ENCODE measurements at regions not wholly inside any gene's neighbourhood (a gene's known extent, or its start where the extent isn't known, plus 50 kb on each side); places are given as distances from the start of the nearest gene placed in this dataset.

DNA sequence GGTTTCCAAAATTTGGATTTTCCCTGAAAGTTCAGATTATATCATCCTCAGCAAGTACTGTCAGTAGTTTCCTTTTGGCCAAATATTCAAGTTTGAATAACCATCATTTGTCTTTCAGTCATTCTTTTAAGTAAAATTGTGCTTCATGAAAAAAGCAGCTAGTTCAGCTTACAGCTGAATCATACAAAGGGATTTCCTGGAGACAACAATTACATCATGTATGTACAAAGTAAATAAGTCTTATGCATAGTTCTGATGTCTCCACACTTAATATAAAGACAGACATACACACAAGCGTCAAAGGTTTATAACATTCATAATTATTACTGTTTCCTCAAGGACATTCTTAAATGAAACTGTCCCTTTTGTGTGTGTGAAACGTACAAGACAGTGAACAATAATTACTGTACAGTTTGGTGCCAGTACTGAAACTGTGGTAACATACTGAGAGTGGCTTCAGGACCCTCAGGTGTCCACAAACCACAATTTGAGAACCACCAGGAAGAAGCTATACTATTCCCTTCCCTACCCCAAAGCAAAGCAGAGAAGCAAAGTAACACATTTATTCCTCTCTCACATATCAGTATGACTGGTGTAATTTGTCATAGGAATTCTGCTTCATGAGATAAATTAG, 746.6 kb downstream of the TAF11L14 start:
- TF ChIP-seq, protein P1, sequence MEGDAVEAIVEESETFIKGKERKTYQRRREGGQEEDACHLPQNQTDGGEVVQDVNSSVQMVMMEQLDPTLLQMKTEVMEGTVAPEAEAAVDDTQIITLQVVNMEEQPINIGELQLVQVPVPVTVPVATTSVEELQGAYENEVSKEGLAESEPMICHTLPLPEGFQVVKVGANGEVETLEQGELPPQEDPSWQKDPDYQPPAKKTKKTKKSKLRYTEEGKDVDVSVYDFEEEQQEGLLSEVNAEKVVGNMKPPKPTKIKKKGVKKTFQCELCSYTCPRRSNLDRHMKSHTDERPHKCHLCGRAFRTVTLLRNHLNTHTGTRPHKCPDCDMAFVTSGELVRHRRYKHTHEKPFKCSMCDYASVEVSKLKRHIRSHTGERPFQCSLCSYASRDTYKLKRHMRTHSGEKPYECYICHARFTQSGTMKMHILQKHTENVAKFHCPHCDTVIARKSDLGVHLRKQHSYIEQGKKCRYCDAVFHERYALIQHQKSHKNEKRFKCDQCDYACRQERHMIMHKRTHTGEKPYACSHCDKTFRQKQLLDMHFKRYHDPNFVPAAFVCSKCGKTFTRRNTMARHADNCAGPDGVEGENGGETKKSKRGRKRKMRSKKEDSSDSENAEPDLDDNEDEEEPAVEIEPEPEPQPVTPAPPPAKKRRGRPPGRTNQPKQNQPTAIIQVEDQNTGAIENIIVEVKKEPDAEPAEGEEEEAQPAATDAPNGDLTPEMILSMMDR (IDR thresholded peaks at IDR 0.05), result no peak
- no peak for TF ChIP-seq POLR2A (IDR thresholded peaks at IDR 0.05)

All from adrenal gland (tissue), 5 donors.